NCI-H526 treated with DMSO at 0.1 percent for 48 hours (cell line): ENCODE measurements at regions not wholly inside any gene's neighbourhood (a gene's known extent, or its start where the extent isn't known, plus 50 kb on each side); places are given as distances from the start of the nearest gene placed in this dataset.
"Not testable (repeated sequence)": the region's sequence is repeated elsewhere in the genome, so short reads cannot be mapped to it uniquely, and the experiment has no call there.

ENCODE experiments used
- DNase-seq: peaks from one replicate; lab custom pipeline; 2025; lab: John Stamatoyannopoulos, UW

GRCh38 chr14:89564989-89565388, 148.0 kb upstream of the FOXN3 start:
- DNase-seq, result no peak

GRCh38 chr14:89564286-89564957, 147.4 kb upstream of the FOXN3 start:
- no peak for DNase-seq

- no peak for DNase-seq
Measured at GRCh38 chr14:89563471-89563870, 146.4 kb upstream of the FOXN3 start.

- DNase-seq, result no peak
Measured at GRCh38 chr14:89551955-89552354, 134.9 kb upstream of the FOXN3 start.

- no peak for DNase-seq
Measured at GRCh38 chr14:89551432-89551831, 134.4 kb upstream of the FOXN3 start.

- DNase-seq, result no peak
Measured at GRCh38 chr14:89550821-89551220, 133.8 kb upstream of the FOXN3 start.

GRCh38 chr14:89549381-89550125, 132.5 kb upstream of the FOXN3 start:
- no peak for DNase-seq

- DNase-seq, result not testable (repeated sequence)
Measured at GRCh38 chr14:89547047-89547446, 130.0 kb upstream of the FOXN3 start.

GRCh38 chr14:89544636-89545301, 127.7 kb upstream of the FOXN3 start:
- no peak for DNase-seq

GRCh38 chr14:89543425-89543790, 126.4 kb upstream of the FOXN3 start:
- no peak for DNase-seq

GRCh38 chr14:89542786-89543424, 125.9 kb upstream of the FOXN3 start:
- no peak for DNase-seq

- DNase-seq, result no peak
Measured at GRCh38 chr14:89540830-89541470, 123.9 kb upstream of the FOXN3 start.

- DNase-seq, result no peak
Measured at GRCh38 chr14:89540009-89540829, 123.2 kb upstream of the FOXN3 start.

- no peak for DNase-seq
Measured at GRCh38 chr14:89537911-89538310, 120.9 kb upstream of the FOXN3 start.

GRCh38 chr14:89534902-89535685, 118.1 kb upstream of the FOXN3 start:
- DNase-seq, result no peak

- DNase-seq, result no peak
Measured at GRCh38 chr14:89533766-89534165, 116.7 kb upstream of the FOXN3 start.

GRCh38 chr14:89533136-89533535, 116.1 kb upstream of the FOXN3 start:
- DNase-seq, result no peak

GRCh38 chr14:89531661-89532335, 114.8 kb upstream of the FOXN3 start:
- DNase-seq, result no peak

- no peak for DNase-seq
Measured at GRCh38 chr14:89524990-89525667, 108.1 kb upstream of the FOXN3 start.
